WTC11 (cell line): ENCODE measurements at regions not wholly inside any gene's neighbourhood (a gene's known extent, or its start where the extent isn't known, plus 50 kb on each side); places are given as distances from the start of the nearest gene placed in this dataset.

Experiments used
- ATAC-seq: fragments of 200-7000 bp; cut with Tn5 transposase; 2 replicates; pipeline ENCODE4 v1.10.0; 2021; ENCODE audit warnings: mild to moderate bottlenecking, moderate library complexity
- CTCF ChIA-PET: fragments of 300-600 bp; sonication (Branson Sonifier 250); formaldehyde crosslinking; loops from one replicate; lab custom pipeline; 2021; ENCODE audit warnings: antibody characterized with exemption; lab: Charles Lee
- POLR2A ChIA-PET: fragments of 350-600 bp; sonication (Branson Sonifier 250); formaldehyde crosslinking; loops from one replicate; lab custom pipeline; 2021; ENCODE audit warnings: antibody characterized with exemption; lab: Charles Lee
- DNase-seq: peaks from one replicate; pipeline ENCODE4 v3.0.0; 2021; ENCODE audit warnings: low spot score
- H3K27ac Mint-ChIP-seq: 2 replicates; pipeline ENCODE4 v1.8.0; 2021; ENCODE audit warnings: mixed read lengths
- H3K27me3 Mint-ChIP-seq: 2 replicates; pipeline ENCODE4 v1.8.0; 2021; ENCODE audit warnings: low read depth, mild to moderate bottlenecking, moderate library complexity, mixed read lengths
- H3K36me3 Mint-ChIP-seq: 2 replicates; pipeline ENCODE4 v1.8.0; 2021; ENCODE audit warnings: mixed read lengths
- H3K4me1 Mint-ChIP-seq: 2 replicates; pipeline ENCODE4 v1.8.0; 2022; ENCODE audit warnings: mixed read lengths
- H3K4me3 Mint-ChIP-seq: 2 replicates; pipeline ENCODE4 v1.8.0; 2021; ENCODE audit warnings: mild to moderate bottlenecking, moderate library complexity, mixed read lengths
- H3K9me3 Mint-ChIP-seq: 2 replicates; pipeline ENCODE4 v1.8.0; 2021; ENCODE audit warnings: mixed read lengths
- ATF1 ChIP-seq: sonication (generic); formaldehyde crosslinking; IDR thresholded peaks from 2 replicates; pipeline ENCODE4 v1.8.1; 2023; ENCODE audit warnings: mild to moderate bottlenecking, moderate library complexity, missing genetic modification reagents
- ATF2 ChIP-seq: sonication (generic); formaldehyde crosslinking; IDR thresholded peaks from 2 replicates; pipeline ENCODE4 v1.8.1; 2022; ENCODE audit warnings: low read depth, missing genetic modification reagents, borderline replicate concordance
- CREB1 ChIP-seq: sonication (generic); formaldehyde crosslinking; IDR thresholded peaks from 2 replicates; pipeline ENCODE4 v1.8.0; 2023; ENCODE audit warnings: mild to moderate bottlenecking, missing genetic modification reagents
- ESRRA ChIP-seq: sonication (generic); formaldehyde crosslinking; IDR thresholded peaks from 2 replicates; pipeline ENCODE4 v1.8.1; 2022; ENCODE audit warnings: mild to moderate bottlenecking, missing genetic modification reagents, borderline replicate concordance
- FOXP1 ChIP-seq: sonication (generic); formaldehyde crosslinking; IDR thresholded peaks from 2 replicates; pipeline ENCODE4 v1.8.0; 2022; ENCODE audit warnings: missing genetic modification reagents, mild to moderate bottlenecking, moderate library complexity, borderline replicate concordance
- HMGA2 ChIP-seq: fragments of 250-450 bp; sonication (Bioruptor Pico); IDR thresholded peaks from 2 replicates; pipeline ENCODE4 v1.4.0; 2021; ENCODE audit warnings: mild to moderate bottlenecking, moderate library complexity
- IRF2 ChIP-seq: sonication (generic); formaldehyde crosslinking; IDR thresholded peaks from 2 replicates; pipeline ENCODE4 v1.8.0; 2022; ENCODE audit warnings: low read depth, missing genetic modification reagents, borderline replicate concordance
- JAZF1 ChIP-seq: fragments of 250-450 bp; sonication (Bioruptor Pico); IDR thresholded peaks from 2 replicates; pipeline ENCODE4 v1.9.0; 2021; ENCODE audit warnings: moderate library complexity, mild to moderate bottlenecking, inconsistent platforms
- MXD4 ChIP-seq: fragments of 250-450 bp; sonication (Bioruptor Pico); IDR thresholded peaks from 2 replicates; pipeline ENCODE4 v1.8.0; 2021; ENCODE audit warnings: mild to moderate bottlenecking, moderate library complexity, borderline replicate concordance
- NFATC4 ChIP-seq: fragments of 250-450 bp; sonication (Bioruptor Pico); IDR thresholded peaks from 2 replicates; pipeline ENCODE4 v1.9.0; 2021; ENCODE audit warnings: mild to moderate bottlenecking
- NFE2L1 ChIP-seq: sonication (generic); formaldehyde crosslinking; IDR thresholded peaks from 2 replicates; pipeline ENCODE4 v1.8.1; 2023; ENCODE audit warnings: missing genetic modification reagents
- NFYB ChIP-seq: sonication (generic); formaldehyde crosslinking; conservative IDR thresholded peaks from 2 replicates; pipeline ENCODE4 v1.8.0; 2022; ENCODE audit warnings: low read depth, missing genetic modification reagents
- PRRX2 ChIP-seq: fragments of 250-450 bp; sonication (Bioruptor Pico); IDR thresholded peaks from 2 replicates; pipeline ENCODE4 v1.8.0; 2021; ENCODE audit warnings: mild to moderate bottlenecking
- RORB ChIP-seq: fragments of 250-450 bp; sonication (Bioruptor Pico); IDR thresholded peaks from 2 replicates; pipeline ENCODE4 v1.9.0; 2021; ENCODE audit warnings: mild to moderate bottlenecking
- SMAD4 ChIP-seq: sonication (generic); formaldehyde crosslinking; IDR thresholded peaks from 2 replicates; pipeline ENCODE4 v1.8.0; 2022; ENCODE audit warnings: mild to moderate bottlenecking, missing genetic modification reagents
- SP1 ChIP-seq: sonication (generic); formaldehyde crosslinking; conservative IDR thresholded peaks from 2 replicates; pipeline ENCODE4 v1.8.1; 2022; ENCODE audit warnings: missing genetic modification reagents
- TCF7 ChIP-seq: sonication (generic); formaldehyde crosslinking; IDR thresholded peaks from 2 replicates; pipeline ENCODE4 v1.8.0; 2022; ENCODE audit warnings: mild to moderate bottlenecking, low read depth, missing genetic modification reagents, moderate library complexity
- TEAD1 ChIP-seq: sonication (generic); formaldehyde crosslinking; IDR thresholded peaks from 2 replicates; pipeline ENCODE4 v1.8.0; 2022; ENCODE audit warnings: mild to moderate bottlenecking, missing genetic modification reagents
- TEAD4 ChIP-seq: sonication (generic); formaldehyde crosslinking; IDR thresholded peaks from 2 replicates; pipeline ENCODE4 v1.8.0; 2022; ENCODE audit warnings: mild to moderate bottlenecking, missing genetic modification reagents
- ZNF138 ChIP-seq: sonication (generic); formaldehyde crosslinking; conservative IDR thresholded peaks from 2 replicates; pipeline ENCODE4 v1.8.1; 2022; ENCODE audit warnings: mild to moderate bottlenecking, moderate library complexity, missing genetic modification reagents
- ZNF416 ChIP-seq: fragments of 250-450 bp; sonication (Bioruptor Pico); IDR thresholded peaks from 2 replicates; pipeline ENCODE4 v1.9.0; 2021; ENCODE audit warnings: mild to moderate bottlenecking, inconsistent platforms
- TF ChIP-seq, protein P1 (sequence below): fragments of 200-600 bp; IDR thresholded peaks from 2 replicates; pipeline ENCODE4 v1.8.0; 2022; ENCODE audit warnings: antibody characterized with exemption
- TF ChIP-seq, protein P2 (sequence below): sonication (generic); formaldehyde crosslinking; IDR thresholded peaks from 2 replicates; pipeline ENCODE4 v1.8.1; 2023; ENCODE audit warnings: mild to moderate bottlenecking, missing genetic modification reagents

DNA sequence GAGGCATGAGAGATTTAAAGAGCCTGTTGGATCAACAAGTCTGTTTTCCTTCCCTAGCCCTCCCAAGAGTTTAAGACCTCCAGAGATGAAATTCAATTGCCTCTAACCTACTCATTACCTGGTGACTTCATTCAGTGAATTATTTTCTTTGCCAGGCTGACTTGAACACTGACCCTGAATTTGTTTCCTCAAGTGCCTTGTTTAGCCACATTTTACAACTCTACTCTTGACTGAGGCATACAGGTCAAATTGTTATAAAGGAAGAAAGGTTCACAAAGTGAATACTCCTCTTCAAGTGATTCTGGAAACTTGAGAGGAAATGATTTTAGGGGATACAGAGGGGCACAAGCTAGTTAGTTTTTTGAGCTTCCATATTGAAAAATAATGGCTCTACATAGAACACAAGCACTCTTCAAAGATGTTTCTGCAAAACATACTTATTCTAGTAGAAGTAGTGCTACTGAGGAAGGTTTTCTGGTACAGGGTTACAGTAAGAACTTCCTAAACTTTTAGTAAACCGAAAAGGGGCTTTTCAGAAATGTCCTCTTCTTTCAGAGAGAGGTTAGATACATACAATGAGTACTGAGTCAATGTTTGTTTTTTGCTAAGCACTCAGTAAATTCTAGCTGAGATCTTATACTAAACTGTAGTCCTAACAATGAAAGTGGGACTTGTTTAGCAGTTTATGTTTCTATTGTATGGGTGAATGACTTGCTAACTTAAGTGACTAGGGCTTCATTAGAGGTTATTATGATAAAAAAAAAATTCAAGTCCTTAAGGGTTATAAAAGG is 137.4 kb upstream of the SATB1 start:
- Mint-ChIP-seq H3K4me3 (no peak overlapping the region), H3K27me3 (no peaks in the 10 kb centered on the region)
- TF ChIP-seq NFYB (CRISPR knock-in tag) (no peak), ATF2 (CRISPR knock-in tag) (no peak), TEAD1 (CRISPR knock-in tag) (no peak), RORB (CRISPR knock-in tag) (no peak), SP1 (CRISPR knock-in tag) (no peak), IRF2 (CRISPR knock-in tag) (no peak), TCF7 (CRISPR knock-in tag) (no peak), CREB1 (CRISPR knock-in tag) (no peak), MXD4 (no peak), NFATC4 (CRISPR knock-in tag) (no peak), TEAD4 (no peak), ZNF416 (CRISPR knock-in tag) (no peak), ZNF138 (no peak), FOXP1 (CRISPR knock-in tag) (no peak), PRRX2 (CRISPR knock-in tag) (no peak), HMGA2 (no peak), SMAD4 (CRISPR knock-in tag) (no peak)
- TF ChIP-seq, all 79 proteins: peak for 0
- Mint-ChIP-seq H3K27ac (no peak overlapping the region), H3K9me3 (no peaks in the 10 kb centered on the region), H3K36me3 (no peaks in the 10 kb centered on the region), H3K4me1 (peaks cover 39% of the 10 kb centered on the region)
- DNase-seq (no peak), ATAC-seq (no peak)
- ChIA-PET CTCF (no interaction called here), POLR2A (no interaction called here)

GRCh38 chr3:18559331-18559842 is 134.2 kb upstream of the SATB1 start:
- Mint-ChIP-seq H3K36me3 (no peaks in the 10 kb centered on the region), H3K4me3 (no peak overlapping the region), H3K27ac (no peak overlapping the region), H3K27me3 (no peaks in the 10 kb centered on the region), H3K9me3 (no peaks in the 10 kb centered on the region), H3K4me1 (peaks cover 23% of the 10 kb centered on the region)
- DNase-seq (peak; percentile 34), ATAC-seq (peak; percentile 97)
- ChIA-PET CTCF (interaction anchor here (0.8 to 2.4 kb wide), 15 partner anchors 10 to 665 kb away, joined by 3 to 37 read pairs (median 3); no protein-coding TSS in a partner anchor), POLR2A (interaction anchor here (0.7 kb wide), 2 partner anchors 134 to 145 kb away, joined by 3 to 4 read pairs; partner anchors contain the start of gene SATB1)
- TF ChIP-seq, protein P1, sequence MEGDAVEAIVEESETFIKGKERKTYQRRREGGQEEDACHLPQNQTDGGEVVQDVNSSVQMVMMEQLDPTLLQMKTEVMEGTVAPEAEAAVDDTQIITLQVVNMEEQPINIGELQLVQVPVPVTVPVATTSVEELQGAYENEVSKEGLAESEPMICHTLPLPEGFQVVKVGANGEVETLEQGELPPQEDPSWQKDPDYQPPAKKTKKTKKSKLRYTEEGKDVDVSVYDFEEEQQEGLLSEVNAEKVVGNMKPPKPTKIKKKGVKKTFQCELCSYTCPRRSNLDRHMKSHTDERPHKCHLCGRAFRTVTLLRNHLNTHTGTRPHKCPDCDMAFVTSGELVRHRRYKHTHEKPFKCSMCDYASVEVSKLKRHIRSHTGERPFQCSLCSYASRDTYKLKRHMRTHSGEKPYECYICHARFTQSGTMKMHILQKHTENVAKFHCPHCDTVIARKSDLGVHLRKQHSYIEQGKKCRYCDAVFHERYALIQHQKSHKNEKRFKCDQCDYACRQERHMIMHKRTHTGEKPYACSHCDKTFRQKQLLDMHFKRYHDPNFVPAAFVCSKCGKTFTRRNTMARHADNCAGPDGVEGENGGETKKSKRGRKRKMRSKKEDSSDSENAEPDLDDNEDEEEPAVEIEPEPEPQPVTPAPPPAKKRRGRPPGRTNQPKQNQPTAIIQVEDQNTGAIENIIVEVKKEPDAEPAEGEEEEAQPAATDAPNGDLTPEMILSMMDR: peak; percentile 80
- 0 out of 2 replicates have a peak, but pooled peaks have one; percentile 27 for TF ChIP-seq TEAD1 (CRISPR knock-in tag)
- no peak for TF ChIP-seq ESRRA
- TF ChIP-seq ATF1 (CRISPR knock-in tag): no peak
- TF ChIP-seq PRRX2 (CRISPR knock-in tag): no peak
- no peak for TF ChIP-seq NFE2L1 (CRISPR knock-in tag)
- no peak for TF ChIP-seq JAZF1 (CRISPR knock-in tag)
- TF ChIP-seq, protein P2, sequence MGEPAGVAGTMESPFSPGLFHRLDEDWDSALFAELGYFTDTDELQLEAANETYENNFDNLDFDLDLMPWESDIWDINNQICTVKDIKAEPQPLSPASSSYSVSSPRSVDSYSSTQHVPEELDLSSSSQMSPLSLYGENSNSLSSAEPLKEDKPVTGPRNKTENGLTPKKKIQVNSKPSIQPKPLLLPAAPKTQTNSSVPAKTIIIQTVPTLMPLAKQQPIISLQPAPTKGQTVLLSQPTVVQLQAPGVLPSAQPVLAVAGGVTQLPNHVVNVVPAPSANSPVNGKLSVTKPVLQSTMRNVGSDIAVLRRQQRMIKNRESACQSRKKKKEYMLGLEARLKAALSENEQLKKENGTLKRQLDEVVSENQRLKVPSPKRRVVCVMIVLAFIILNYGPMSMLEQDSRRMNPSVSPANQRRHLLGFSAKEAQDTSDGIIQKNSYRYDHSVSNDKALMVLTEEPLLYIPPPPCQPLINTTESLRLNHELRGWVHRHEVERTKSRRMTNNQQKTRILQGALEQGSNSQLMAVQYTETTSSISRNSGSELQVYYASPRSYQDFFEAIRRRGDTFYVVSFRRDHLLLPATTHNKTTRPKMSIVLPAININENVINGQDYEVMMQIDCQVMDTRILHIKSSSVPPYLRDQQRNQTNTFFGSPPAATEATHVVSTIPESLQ (CRISPR knock-in tag): no peak
